ENCODE measurements at regions not wholly inside any gene's neighbourhood (a gene's known extent, or its start where the extent isn't known, plus 50 kb on each side); places are given as distances from the start of the nearest gene placed in this dataset.

DNA sequence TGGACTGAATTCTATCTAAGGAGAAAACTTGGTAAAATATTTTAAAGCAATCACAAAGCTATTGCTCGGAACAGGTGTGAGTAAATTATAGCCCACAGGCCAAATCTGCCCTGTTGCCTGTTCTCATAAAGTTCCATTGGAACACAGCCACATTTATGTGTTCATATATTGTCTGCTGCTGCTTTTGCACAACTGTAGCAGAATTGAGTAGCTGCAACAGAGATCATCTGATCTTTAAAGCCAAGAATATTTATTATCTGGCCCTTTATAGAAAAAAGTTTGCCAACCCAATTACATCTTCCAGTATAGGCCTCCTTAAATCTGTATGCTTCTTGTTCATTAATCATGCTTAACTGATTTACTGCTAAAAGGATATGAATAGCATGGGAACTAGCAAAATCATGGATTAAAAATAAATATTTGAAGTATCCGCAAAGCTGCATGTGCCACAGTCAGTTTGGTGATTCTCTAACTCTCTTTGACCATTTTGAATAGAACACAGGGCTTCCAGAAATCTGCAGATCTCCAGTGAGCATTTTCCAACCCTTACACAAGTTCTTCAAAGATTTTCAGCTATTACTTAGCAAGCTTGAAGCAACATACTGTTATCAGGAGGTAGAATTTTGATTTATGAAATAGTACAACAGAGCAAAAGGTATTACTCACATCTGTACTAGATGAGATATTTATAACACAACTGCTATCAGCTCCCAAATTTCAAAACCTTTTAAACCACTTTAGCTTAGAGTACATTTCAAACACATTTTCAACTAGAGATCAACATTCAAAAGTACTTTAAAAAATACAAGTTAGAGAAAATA lies 312.6 kb upstream of the ID4 start:
- H2AFZ ChIP-seq (ENCODE audit: low read length) = no peak overlapping the region
- no peak overlapping the region for H3K4me3 ChIP-seq (ENCODE audit: low read depth, low read length, poor library complexity, severe bottlenecking)
- no peaks in the 10 kb centered on the region for H4K20me1 ChIP-seq (ENCODE audit: insufficient read depth, low read length)
- H3K9me2 ChIP-seq (ENCODE audit: low read depth, low read length) = no peaks in the 10 kb centered on the region
- H3K9me3 ChIP-seq (ENCODE audit: low read length) = no peaks in the 10 kb centered on the region
- H3K4me1 ChIP-seq (ENCODE audit: insufficient read depth, low read length, severe bottlenecking) = no peaks in the 10 kb centered on the region
- H3K9ac ChIP-seq (ENCODE audit: low read length) = no peak overlapping the region
- H3K4me2 ChIP-seq (ENCODE audit: low read length) = no peak overlapping the region
- TF ChIP-seq EZH2 (IDR thresholded peaks at IDR 0.05; ENCODE audit: borderline replicate concordance, low read length) = no peak
- TF ChIP-seq, protein P1, sequence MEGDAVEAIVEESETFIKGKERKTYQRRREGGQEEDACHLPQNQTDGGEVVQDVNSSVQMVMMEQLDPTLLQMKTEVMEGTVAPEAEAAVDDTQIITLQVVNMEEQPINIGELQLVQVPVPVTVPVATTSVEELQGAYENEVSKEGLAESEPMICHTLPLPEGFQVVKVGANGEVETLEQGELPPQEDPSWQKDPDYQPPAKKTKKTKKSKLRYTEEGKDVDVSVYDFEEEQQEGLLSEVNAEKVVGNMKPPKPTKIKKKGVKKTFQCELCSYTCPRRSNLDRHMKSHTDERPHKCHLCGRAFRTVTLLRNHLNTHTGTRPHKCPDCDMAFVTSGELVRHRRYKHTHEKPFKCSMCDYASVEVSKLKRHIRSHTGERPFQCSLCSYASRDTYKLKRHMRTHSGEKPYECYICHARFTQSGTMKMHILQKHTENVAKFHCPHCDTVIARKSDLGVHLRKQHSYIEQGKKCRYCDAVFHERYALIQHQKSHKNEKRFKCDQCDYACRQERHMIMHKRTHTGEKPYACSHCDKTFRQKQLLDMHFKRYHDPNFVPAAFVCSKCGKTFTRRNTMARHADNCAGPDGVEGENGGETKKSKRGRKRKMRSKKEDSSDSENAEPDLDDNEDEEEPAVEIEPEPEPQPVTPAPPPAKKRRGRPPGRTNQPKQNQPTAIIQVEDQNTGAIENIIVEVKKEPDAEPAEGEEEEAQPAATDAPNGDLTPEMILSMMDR (IDR thresholded peaks at IDR 0.05; ENCODE audit: low read length) = no peak
- no peak overlapping the region for H3K27ac ChIP-seq (ENCODE audit: low read depth, low read length, poor library complexity, severe bottlenecking)
- H3K79me2 ChIP-seq (ENCODE audit: insufficient read depth, low read length) = no peaks in the 10 kb centered on the region
- no peaks in the 10 kb centered on the region for H3K27me3 ChIP-seq (ENCODE audit: insufficient read depth, low read length)
- H3K36me3 ChIP-seq (ENCODE audit: insufficient read depth, low read length) = no peaks in the 10 kb centered on the region
- no peaks in the 10 kb centered on the region for H3F3A ChIP-seq (ENCODE audit: insufficient read depth, low read length)

DNA sequence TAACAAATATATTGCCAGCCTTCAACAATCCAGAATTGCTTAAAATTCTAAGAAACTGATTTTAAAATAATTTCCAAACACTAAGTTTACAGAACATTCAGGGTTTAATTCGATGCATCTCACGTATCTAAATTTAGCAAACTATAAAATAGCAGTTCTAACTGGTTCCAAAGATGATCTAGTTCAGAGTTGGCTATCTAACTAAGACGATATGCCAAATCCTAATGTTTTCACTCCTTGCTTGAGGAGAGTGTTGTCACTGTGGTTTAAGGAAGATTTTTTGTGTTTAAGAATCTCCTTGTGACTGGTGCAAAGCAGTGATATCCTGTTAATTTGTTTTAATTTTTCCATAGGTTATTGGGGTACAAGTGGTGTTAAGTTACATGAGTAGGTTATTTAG lies 311.5 kb upstream of the ID4 start:
- Histone ChIP-seq H3K27ac (ENCODE audit: low read depth, low read length, poor library complexity, severe bottlenecking) (no peak overlapping the region), H3K79me2 (ENCODE audit: insufficient read depth, low read length) (no peaks in the 10 kb centered on the region), H3K27me3 (ENCODE audit: insufficient read depth, low read length) (no peaks in the 10 kb centered on the region), H3K9me3 (ENCODE audit: low read length) (no peaks in the 10 kb centered on the region), H3K4me2 (ENCODE audit: low read length) (no peak overlapping the region), H3K36me3 (ENCODE audit: insufficient read depth, low read length) (no peaks in the 10 kb centered on the region), H3K4me1 (ENCODE audit: insufficient read depth, low read length, severe bottlenecking) (no peaks in the 10 kb centered on the region), H3K9me2 (ENCODE audit: low read depth, low read length) (no peaks in the 10 kb centered on the region), H2AFZ (ENCODE audit: low read length) (no peak overlapping the region), H4K20me1 (ENCODE audit: insufficient read depth, low read length) (no peaks in the 10 kb centered on the region), H3K4me3 (ENCODE audit: low read depth, low read length, poor library complexity, severe bottlenecking) (no peak overlapping the region), H3F3A (ENCODE audit: insufficient read depth, low read length) (no peaks in the 10 kb centered on the region), H3K9ac (ENCODE audit: low read length) (no peak overlapping the region)
- no peak for TF ChIP-seq EZH2 (IDR thresholded peaks at IDR 0.05; ENCODE audit: borderline replicate concordance, low read length)
- TF ChIP-seq, protein P1 (IDR thresholded peaks at IDR 0.05; ENCODE audit: low read length) = no peak

- Histone ChIP-seq H3K36me3 (ENCODE audit: insufficient read depth, low read length) (no peaks in the 10 kb centered on the region), H3K4me1 (ENCODE audit: insufficient read depth, low read length, severe bottlenecking) (no peaks in the 10 kb centered on the region), H3K4me3 (ENCODE audit: low read depth, low read length, poor library complexity, severe bottlenecking) (no peak overlapping the region), H3K9me3 (ENCODE audit: low read length) (no peaks in the 10 kb centered on the region), H3K79me2 (ENCODE audit: insufficient read depth, low read length) (no peaks in the 10 kb centered on the region), H2AFZ (ENCODE audit: low read length) (no peak overlapping the region), H3K27me3 (ENCODE audit: insufficient read depth, low read length) (no peaks in the 10 kb centered on the region), H3K9ac (ENCODE audit: low read length) (no peak overlapping the region), H3K9me2 (ENCODE audit: low read depth, low read length) (no peaks in the 10 kb centered on the region), H3K27ac (ENCODE audit: low read depth, low read length, poor library complexity, severe bottlenecking) (no peak overlapping the region), H3F3A (ENCODE audit: insufficient read depth, low read length) (no peaks in the 10 kb centered on the region), H4K20me1 (ENCODE audit: insufficient read depth, low read length) (no peaks in the 10 kb centered on the region), H3K4me2 (ENCODE audit: low read length) (no peak overlapping the region)
- TF ChIP-seq EZH2 (IDR thresholded peaks at IDR 0.05; ENCODE audit: borderline replicate concordance, low read length) = no peak
- TF ChIP-seq, protein P1 (IDR thresholded peaks at IDR 0.05; ENCODE audit: low read length) = no peak
Measured at GRCh38 chr6:19530188-19530587, 307.0 kb upstream of the ID4 start.

Data from OCI-LY1 (cell line).